Loucy (cell line): ENCODE measurements at regions not wholly inside any gene's neighbourhood (a gene's known extent, or its start where the extent isn't known, plus 50 kb on each side); places are given as distances from the start of the nearest gene placed in this dataset.

ENCODE experiments used
- H2AFZ ChIP-seq: fragments of 200-600 bp; sonication (generic); 2 replicates; pipeline ENCODE4 v1.6.0; 2016; ENCODE audit warnings: antibody characterized with exemption, mild to moderate bottlenecking, low read length, moderate library complexity
- H3F3A ChIP-seq: fragments of 200-600 bp; 2 replicates; pipeline ENCODE4 v1.6.0; 2016; ENCODE audit warnings: antibody characterized with exemption, low read depth, mild to moderate bottlenecking
- H3K27me3 ChIP-seq: fragments of 200-600 bp; sonication (generic); 2 replicates; pipeline ENCODE4 v1.6.1; 2014; ENCODE audit warnings: low read length, mild to moderate bottlenecking; ENCODE audit not compliant: insufficient read depth, poor library complexity, severe bottlenecking
- H3K36me3 ChIP-seq: fragments of 200-600 bp; sonication (generic); 2 replicates; pipeline ENCODE4 v1.6.1; 2016; ENCODE audit warnings: low read length; ENCODE audit not compliant: insufficient read depth
- H3K4me1 ChIP-seq: fragments of 200-600 bp; sonication (generic); 2 replicates; pipeline ENCODE4 v1.5.1; 2014; ENCODE audit warnings: low read length, mild to moderate bottlenecking; ENCODE audit not compliant: insufficient read depth, poor library complexity, severe bottlenecking
- H3K4me2 ChIP-seq: fragments of 200-600 bp; sonication (generic); 2 replicates; pipeline ENCODE4 v1.6.0; 2014; ENCODE audit warnings: antibody characterized with exemption, low read length, low read depth, mild to moderate bottlenecking; ENCODE audit not compliant: poor library complexity, severe bottlenecking
- H3K4me3 ChIP-seq: fragments of 200-600 bp; sonication (generic); 2 replicates; pipeline ENCODE4 v1.5.1; 2014; ENCODE audit warnings: low read length, mild to moderate bottlenecking, mixed read lengths; ENCODE audit not compliant: poor library complexity, severe bottlenecking
- H3K79me2 ChIP-seq: fragments of 200-600 bp; sonication (generic); 2 replicates; pipeline ENCODE4 v1.6.1; 2014; ENCODE audit warnings: low read length; ENCODE audit not compliant: insufficient read depth
- H3K9ac ChIP-seq: fragments of 200-600 bp; sonication (generic); 2 replicates; pipeline ENCODE4 v1.6.0; 2014; ENCODE audit warnings: mild to moderate bottlenecking, low read depth, low read length, moderate library complexity; ENCODE audit not compliant: poor library complexity, severe bottlenecking
- H3K9me2 ChIP-seq: fragments of 200-600 bp; sonication (generic); replicated peaks from 2 replicates; pipeline ENCODE4 v1.6.1; 2016; ENCODE audit warnings: low read depth, low read length, mixed read lengths
- H3K9me3 ChIP-seq: fragments of 200-600 bp; sonication (generic); 2 replicates; pipeline ENCODE4 v1.6.1; 2014; ENCODE audit warnings: mild to moderate bottlenecking, antibody characterized with exemption, low read length, low read depth; ENCODE audit not compliant: insufficient read depth
- H4K20me1 ChIP-seq: fragments of 200-600 bp; sonication (generic); 2 replicates; pipeline ENCODE4 v1.6.0; 2014; ENCODE audit warnings: antibody characterized with exemption, low read length, mild to moderate bottlenecking; ENCODE audit not compliant: insufficient read depth, poor library complexity, severe bottlenecking
- CTCF ChIP-seq: fragments of 200-600 bp; sonication (generic); conservative IDR thresholded peaks from 2 replicates; pipeline ENCODE4 v1.5.1; 2014; ENCODE audit warnings: mild to moderate bottlenecking, antibody characterized with exemption, low read length
- EZH2phosphoT487 ChIP-seq: fragments of 200-600 bp; IDR thresholded peaks from 2 replicates; pipeline ENCODE4 v1.6.1; 2018; ENCODE audit warnings: antibody characterized with exemption, mild to moderate bottlenecking, moderate library complexity, borderline replicate concordance

- Histone ChIP-seq H4K20me1 (no peaks in the 10 kb centered on the region), H3K9me2 (no peaks in the 10 kb centered on the region), H3F3A (no peaks in the 10 kb centered on the region), H3K4me2 (no peak overlapping the region), H3K79me2 (no peaks in the 10 kb centered on the region), H2AFZ (no peak overlapping the region), H3K4me3 (no peak overlapping the region), H3K9ac (no peak overlapping the region), H3K36me3 (no peaks in the 10 kb centered on the region), H3K27me3 (no peaks in the 10 kb centered on the region), H3K9me3 (0 out of 2 replicates have a peak, but pooled peaks cover 2% of the 10 kb centered on the region), H3K4me1 (no peaks in the 10 kb centered on the region)
- no peak for TF ChIP-seq CTCF
- TF ChIP-seq EZH2phosphoT487, result no peak
Measured at GRCh38 chr13:100815476-100816046, 141.0 kb upstream of the TMTC4 start.

GRCh38 chr13:100812982-100813584 lies 138.5 kb upstream of the TMTC4 start:
- Histone ChIP-seq H3K36me3 (no peaks in the 10 kb centered on the region), H3K27me3 (no peaks in the 10 kb centered on the region), H3K4me1 (no peaks in the 10 kb centered on the region), H3K9me3 (0 out of 2 replicates have a peak, but pooled peaks cover 2% of the 10 kb centered on the region), H3K79me2 (no peaks in the 10 kb centered on the region), H3F3A (no peaks in the 10 kb centered on the region), H3K4me2 (no peak overlapping the region), H4K20me1 (no peaks in the 10 kb centered on the region), H3K4me3 (no peak overlapping the region), H3K9me2 (no peaks in the 10 kb centered on the region), H3K9ac (no peak overlapping the region), H2AFZ (no peak overlapping the region)
- no peak for TF ChIP-seq EZH2phosphoT487
- TF ChIP-seq CTCF, result no peak

- no peaks in the 10 kb centered on the region for H3K9me3 ChIP-seq
- no peak for TF ChIP-seq CTCF
- no peak for TF ChIP-seq EZH2phosphoT487
- no peak overlapping the region for H2AFZ ChIP-seq
- H3K27me3 ChIP-seq, result no peaks in the 10 kb centered on the region
- no peak overlapping the region for H3K4me3 ChIP-seq
- H3K9ac ChIP-seq, result no peak overlapping the region
- no peaks in the 10 kb centered on the region for H4K20me1 ChIP-seq
- no peaks in the 10 kb centered on the region for H3K4me1 ChIP-seq
- no peaks in the 10 kb centered on the region for H3K36me3 ChIP-seq
- H3K4me2 ChIP-seq, result no peak overlapping the region
- H3K9me2 ChIP-seq, result no peaks in the 10 kb centered on the region
- H3F3A ChIP-seq, result no peaks in the 10 kb centered on the region
- H3K79me2 ChIP-seq, result no peaks in the 10 kb centered on the region
Measured at GRCh38 chr13:100811928-100812327, 137.3 kb upstream of the TMTC4 start.
